Tibial nerve (tissue), 4 donors: ENCODE measurements at regions not wholly inside any gene's neighbourhood (a gene's known extent, or its start where the extent isn't known, plus 50 kb on each side); places are given as distances from the start of the nearest gene placed in this dataset.
"Not testable (repeated sequence)": the region's sequence is repeated elsewhere in the genome, so short reads cannot be mapped to it uniquely, and the experiment has no call there.

Experiments
- EP300 ChIP-seq, 2 donors: sonication (generic); formaldehyde crosslinking; IDR thresholded peaks; one replicate each; pipeline ENCODE4 v1.6.1; 2017; ENCODE audit warnings: antibody characterized with exemption in 2 of 2, mild to moderate bottlenecking in 1 of 2
- POLR2A ChIP-seq, 2 donors: fragments of 450-650 bp; IDR thresholded peaks; one replicate each; pipeline ENCODE4 v1.6.1; 2017; ENCODE audit warnings: antibody characterized with exemption in 2 of 2, mild to moderate bottlenecking in 2 of 2, moderate library complexity in 2 of 2
- TF ChIP-seq, protein P1 (sequence below), 5 experiments: fragments of 200-600 bp in 3 of 5; fragments of 450-650 bp in 2 of 5; sonication (generic) in 3 of 5; IDR thresholded peaks; one replicate each; pipeline ENCODE4 v1.5.1; 2016 to 2019; ENCODE audit warnings: antibody characterized with exemption in 5 of 5, mild to moderate bottlenecking in 3 of 5, moderate library complexity in 2 of 5

DNA sequence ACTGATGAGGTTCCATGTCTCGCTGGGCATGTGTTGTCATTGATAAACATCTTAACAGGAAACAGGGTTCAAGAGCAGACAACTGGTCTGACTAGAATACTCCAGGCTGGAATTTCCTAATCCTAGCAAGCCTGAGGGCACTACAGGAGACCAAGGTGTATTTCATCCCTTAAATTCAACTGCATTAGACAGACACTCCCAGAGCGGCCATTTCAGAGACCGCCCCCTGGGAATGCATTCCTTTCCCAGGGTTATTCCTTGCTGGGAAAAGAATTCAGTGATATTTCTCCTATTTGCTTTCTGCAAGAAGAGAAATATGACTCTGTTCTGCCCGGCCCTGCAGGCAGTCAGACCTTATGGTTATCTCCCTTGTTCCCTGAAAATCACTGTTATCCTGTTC lies 383.1 kb upstream of the MBL2 start:
- TF ChIP-seq, protein P1, sequence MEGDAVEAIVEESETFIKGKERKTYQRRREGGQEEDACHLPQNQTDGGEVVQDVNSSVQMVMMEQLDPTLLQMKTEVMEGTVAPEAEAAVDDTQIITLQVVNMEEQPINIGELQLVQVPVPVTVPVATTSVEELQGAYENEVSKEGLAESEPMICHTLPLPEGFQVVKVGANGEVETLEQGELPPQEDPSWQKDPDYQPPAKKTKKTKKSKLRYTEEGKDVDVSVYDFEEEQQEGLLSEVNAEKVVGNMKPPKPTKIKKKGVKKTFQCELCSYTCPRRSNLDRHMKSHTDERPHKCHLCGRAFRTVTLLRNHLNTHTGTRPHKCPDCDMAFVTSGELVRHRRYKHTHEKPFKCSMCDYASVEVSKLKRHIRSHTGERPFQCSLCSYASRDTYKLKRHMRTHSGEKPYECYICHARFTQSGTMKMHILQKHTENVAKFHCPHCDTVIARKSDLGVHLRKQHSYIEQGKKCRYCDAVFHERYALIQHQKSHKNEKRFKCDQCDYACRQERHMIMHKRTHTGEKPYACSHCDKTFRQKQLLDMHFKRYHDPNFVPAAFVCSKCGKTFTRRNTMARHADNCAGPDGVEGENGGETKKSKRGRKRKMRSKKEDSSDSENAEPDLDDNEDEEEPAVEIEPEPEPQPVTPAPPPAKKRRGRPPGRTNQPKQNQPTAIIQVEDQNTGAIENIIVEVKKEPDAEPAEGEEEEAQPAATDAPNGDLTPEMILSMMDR (IDR thresholded peaks at IDR 0.05), result not testable (repeated sequence)
- not testable (repeated sequence) for TF ChIP-seq POLR2A, EP300 (IDR thresholded peaks at IDR 0.05)
